A673 (cell line): ENCODE measurements at regions not wholly inside any gene's neighbourhood (a gene's known extent, or its start where the extent isn't known, plus 50 kb on each side); places are given as distances from the start of the nearest gene placed in this dataset.

Source experiments
- BruUV-seq: library from RNA; stranded (reverse); fragments of 400-500 nt; replicated peaks from 2 replicates; lab custom pipeline; 2021; lab: Mats Ljungman, UMichigan
- CTCF ChIA-PET: fragments of 300-600 bp; sonication (Branson Sonifier 250); formaldehyde crosslinking; loops from one replicate; lab custom pipeline; 2022; ENCODE audit warnings: antibody characterized with exemption; lab: Charles Lee
- POLR2A ChIA-PET: fragments of 300-600 bp; sonication (Branson Sonifier 250); formaldehyde crosslinking; loops from one replicate; lab custom pipeline; 2022; ENCODE audit warnings: antibody characterized with exemption; ENCODE audit not compliant: low non-redundant PET; lab: Charles Lee
- DNase-seq: peaks from one replicate; pipeline ENCODE4 v3.0.0-alpha.2; 2015; ENCODE audit warnings: low spot score
- H3K27ac ChIP-seq: fragments of 200-600 bp; sonication (generic); 2 replicates; pipeline ENCODE4 v1.5.1; 2016; ENCODE audit warnings: mixed run types, low read depth, mild to moderate bottlenecking, mixed read lengths, antibody characterized with exemption, low read length; ENCODE audit not compliant: poor library complexity, severe bottlenecking
- H3K27me3 ChIP-seq: fragments of 200-600 bp; sonication (generic); replicated peaks from 2 replicates; pipeline ENCODE4 v1.6.1; 2017; ENCODE audit warnings: mixed run types, low read depth, mild to moderate bottlenecking, mixed read lengths, antibody characterized with exemption, low read length; ENCODE audit not compliant: insufficient read depth, poor library complexity
- H3K36me3 ChIP-seq: fragments of 200-600 bp; sonication (generic); 2 replicates; pipeline ENCODE4 v1.6.1; 2016; ENCODE audit warnings: mixed run types, mild to moderate bottlenecking, mixed read lengths, antibody characterized with exemption, low read length; ENCODE audit not compliant: insufficient read depth, poor library complexity, severe bottlenecking
- H3K4me1 ChIP-seq: fragments of 200-600 bp; sonication (generic); 2 replicates; pipeline ENCODE4 v1.6.1; 2017; ENCODE audit warnings: mixed run types, mild to moderate bottlenecking, mixed read lengths, antibody characterized with exemption, low read length; ENCODE audit not compliant: insufficient read depth, poor library complexity, severe bottlenecking
- H3K4me3 ChIP-seq: fragments of 200-600 bp; sonication (generic); 2 replicates; pipeline ENCODE4 v1.5.1; 2016; ENCODE audit warnings: low read depth, mixed run types, mild to moderate bottlenecking, mixed read lengths, low read length; ENCODE audit not compliant: poor library complexity, severe bottlenecking
- H3K9me3 ChIP-seq: fragments of 200-600 bp; sonication (generic); 2 replicates; pipeline ENCODE4 v1.6.1; 2016; ENCODE audit warnings: mixed run types, low read depth, mild to moderate bottlenecking, mixed read lengths, antibody characterized with exemption, low read length; ENCODE audit not compliant: poor library complexity, severe bottlenecking
- CTCF ChIP-seq: fragments of 300-800, 200-600 bp; sonication (generic); conservative IDR thresholded peaks from 2 replicates; pipeline ENCODE4 v1.5.1; 2017; ENCODE audit warnings: low read depth, mild to moderate bottlenecking, antibody characterized with exemption, low read length, moderate library complexity, mixed read lengths
- EZH2 ChIP-seq: fragments of 200-600 bp; sonication (generic); IDR thresholded peaks from 2 replicates; pipeline ENCODE4 v1.6.1; 2017; ENCODE audit warnings: borderline replicate concordance, low read depth, mild to moderate bottlenecking, mixed read lengths, antibody characterized with exemption, low read length; ENCODE audit not compliant: poor library complexity, severe bottlenecking
- intact Hi-C: fragments of 100-400 bp; cut with micrococcal nuclease; formaldehyde crosslinking; loops from one replicate; pipeline ENCODE4 v1.10.0; 2022; ENCODE audit not compliant: unreplicated experiment

GRCh38 chr5:109942646-109943045 is 252.9 kb downstream of the MAN2A1 start:
- Histone ChIP-seq H3K9me3 (peaks cover 4% of the 10 kb centered on the region), H3K36me3 (no peaks in the 10 kb centered on the region), H3K27me3 (no peaks in the 10 kb centered on the region), H3K4me3 (no peak overlapping the region), H3K4me1 (peaks cover 13% of the 10 kb centered on the region), H3K27ac (no peak overlapping the region)
- no peak for DNase-seq
- TF ChIP-seq CTCF (no peak), EZH2 (no peak)
- no TSS peak for BruUV-seq
- intact Hi-C loops, result no loop called here
- ChIA-PET CTCF (no interaction called here), POLR2A (no interaction called here)

DNA sequence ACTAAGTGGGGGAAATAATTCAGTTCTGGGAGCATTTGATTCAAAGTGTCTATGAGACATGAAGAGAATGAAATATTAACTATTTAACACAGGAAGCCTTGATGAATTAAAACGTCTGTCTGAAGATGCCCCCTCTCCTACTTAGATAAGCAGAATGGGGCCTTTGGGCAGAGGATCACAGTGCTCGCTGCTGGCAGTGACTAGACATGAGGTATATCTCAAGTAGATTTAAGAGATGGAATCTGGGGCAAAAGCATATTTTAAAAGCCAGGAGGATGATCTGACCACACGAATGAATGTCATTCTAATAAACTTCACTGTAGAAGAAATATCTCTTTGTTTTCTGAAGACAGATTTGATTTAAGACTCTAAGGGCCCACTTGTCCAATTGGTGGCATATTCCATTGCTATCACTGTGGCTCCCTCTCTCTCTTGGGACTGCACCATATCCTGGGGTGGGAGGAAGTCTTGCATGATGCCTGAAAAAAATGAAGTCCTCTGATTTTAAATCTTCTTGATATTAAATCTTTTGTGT is 254.0 kb downstream of the MAN2A1 start:
- Histone ChIP-seq H3K27me3 (no peaks in the 10 kb centered on the region), H3K36me3 (no peaks in the 10 kb centered on the region), H3K9me3 (peaks cover 4% of the 10 kb centered on the region), H3K4me1 (peaks cover 13% of the 10 kb centered on the region), H3K27ac (no peak overlapping the region), H3K4me3 (no peak overlapping the region)
- CTCF ChIA-PET, result no interaction called here
- no TSS peak for BruUV-seq
- POLR2A ChIA-PET, result no interaction called here
- no peak for DNase-seq
- TF ChIP-seq CTCF (no peak), EZH2 (no peak)
- intact Hi-C loops, result no loop called here

- Histone ChIP-seq H3K27me3 (no peaks in the 10 kb centered on the region), H3K36me3 (no peaks in the 10 kb centered on the region), H3K9me3 (peaks cover 4% of the 10 kb centered on the region), H3K4me3 (no peak overlapping the region), H3K27ac (no peak overlapping the region), H3K4me1 (peaks cover 13% of the 10 kb centered on the region)
- POLR2A ChIA-PET, result no interaction called here
- BruUV-seq, result no TSS peak
- CTCF ChIA-PET, result no interaction called here
- no peak for TF ChIP-seq EZH2
- TF ChIP-seq CTCF, result no peak
- DNase-seq, result no peak
- intact Hi-C loops, result no loop called here
These were observed 254.7 kb downstream of the MAN2A1 start for GRCh38 chr5:109944461-109944860.
